ENCODE measurements at regions not wholly inside any gene's neighbourhood (a gene's known extent, or its start where the extent isn't known, plus 50 kb on each side); places are given as distances from the start of the nearest gene placed in this dataset.

DNA sequence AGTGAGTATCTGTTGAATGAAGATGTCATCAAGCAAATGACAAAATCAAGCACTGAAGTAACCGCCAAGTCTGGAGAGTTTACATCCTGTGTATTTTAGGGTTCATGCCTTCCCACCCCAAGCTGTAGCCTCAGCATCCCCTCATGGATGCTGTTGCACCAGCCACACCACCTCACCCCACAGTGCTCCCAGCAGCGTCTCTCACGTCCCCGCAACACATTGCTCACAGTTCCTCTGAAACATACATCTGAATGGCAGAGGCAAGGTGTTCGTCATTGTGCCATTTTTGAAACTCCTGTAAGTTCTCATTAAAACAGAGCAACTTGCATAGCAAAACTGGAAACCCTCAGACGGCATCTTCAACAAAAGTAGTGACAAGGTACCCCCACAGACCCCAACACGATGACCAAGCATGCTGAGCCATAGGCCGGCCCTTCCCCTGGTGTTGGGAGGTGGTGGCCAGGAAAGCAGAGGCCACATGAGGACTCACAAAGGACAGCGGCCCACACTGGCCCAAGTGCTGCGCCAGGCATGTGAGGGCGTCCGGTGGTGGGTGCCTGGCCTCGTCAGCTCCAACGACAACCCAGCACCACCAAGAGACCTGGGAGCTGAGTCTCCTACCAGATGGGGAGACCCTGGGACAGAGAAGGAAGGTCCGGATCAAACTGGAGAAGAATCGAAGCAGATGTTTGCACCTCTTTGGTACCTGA is 456.5 kb downstream of the EIPR1 start:
- TF ChIP-seq, protein P1, sequence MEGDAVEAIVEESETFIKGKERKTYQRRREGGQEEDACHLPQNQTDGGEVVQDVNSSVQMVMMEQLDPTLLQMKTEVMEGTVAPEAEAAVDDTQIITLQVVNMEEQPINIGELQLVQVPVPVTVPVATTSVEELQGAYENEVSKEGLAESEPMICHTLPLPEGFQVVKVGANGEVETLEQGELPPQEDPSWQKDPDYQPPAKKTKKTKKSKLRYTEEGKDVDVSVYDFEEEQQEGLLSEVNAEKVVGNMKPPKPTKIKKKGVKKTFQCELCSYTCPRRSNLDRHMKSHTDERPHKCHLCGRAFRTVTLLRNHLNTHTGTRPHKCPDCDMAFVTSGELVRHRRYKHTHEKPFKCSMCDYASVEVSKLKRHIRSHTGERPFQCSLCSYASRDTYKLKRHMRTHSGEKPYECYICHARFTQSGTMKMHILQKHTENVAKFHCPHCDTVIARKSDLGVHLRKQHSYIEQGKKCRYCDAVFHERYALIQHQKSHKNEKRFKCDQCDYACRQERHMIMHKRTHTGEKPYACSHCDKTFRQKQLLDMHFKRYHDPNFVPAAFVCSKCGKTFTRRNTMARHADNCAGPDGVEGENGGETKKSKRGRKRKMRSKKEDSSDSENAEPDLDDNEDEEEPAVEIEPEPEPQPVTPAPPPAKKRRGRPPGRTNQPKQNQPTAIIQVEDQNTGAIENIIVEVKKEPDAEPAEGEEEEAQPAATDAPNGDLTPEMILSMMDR (IDR thresholded peaks at IDR 0.05) = no peak
- TF ChIP-seq EZH2 (IDR thresholded peaks at IDR 0.05; ENCODE audit: borderline replicate concordance, insufficient read depth, low read depth, low read length, poor library complexity, severe bottlenecking) = no peak
- intact Hi-C loops (cut with micrococcal nuclease) = no loop called here
- Histone ChIP-seq H3K27me3 (replicated peaks in 1 of 4; ENCODE audit: control extremely low read depth in 1 of 4, control insufficient read depth in 3 of 4, insufficient read depth in 4 of 4, low read length in 3 of 4) (no peaks in the 10 kb centered on the region), H3K4me1 (ENCODE audit: control insufficient read depth in 2 of 2, insufficient read depth in 2 of 2, low read length in 2 of 2) (no peaks in the 10 kb centered on the region), H3K9ac (ENCODE audit: low read length) (no peak overlapping the region), H3K9me3 (ENCODE audit: control extremely low read depth in 1 of 3, control insufficient read depth in 2 of 3, insufficient read depth in 1 of 3, low read length in 2 of 3) (peaks cover 0 to 3% (median 0%) of the 10 kb centered on the region in 3 donors), H3K4me2 (replicated peaks; ENCODE audit: low read depth, low read length, poor library complexity, severe bottlenecking) (no peak overlapping the region), H3K79me2 (ENCODE audit: control insufficient read depth, insufficient read depth, low read length) (no peaks in the 10 kb centered on the region), H3K27ac (ENCODE audit: low read length in 2 of 2) (no peak overlapping the region), H2AFZ (ENCODE audit: insufficient read depth, low read depth, low read length, poor library complexity, severe bottlenecking) (no peak overlapping the region), H4K20me1 (ENCODE audit: control insufficient read depth, insufficient read depth, low read length, poor library complexity, severe bottlenecking) (no peaks in the 10 kb centered on the region), H3K36me3 (replicated peaks in 1 of 2; ENCODE audit: control extremely low read depth in 1 of 2, control insufficient read depth in 1 of 2, extremely low read depth in 1 of 2, insufficient read depth in 2 of 2, low read length in 1 of 2) (no peaks in the 10 kb centered on the region), H3K4me3 (ENCODE audit: control extremely low read depth in 1 of 5, extremely low read depth in 1 of 5, insufficient read depth in 1 of 5, low read depth in 2 of 5, low read length in 4 of 5) (no peak overlapping the region)
- Mint-ChIP-seq H3K9me3 (ENCODE audit: insufficient read depth) (no peaks in the 10 kb centered on the region), H3K27ac (no peak overlapping the region), H3K27me3 (peaks cover 9% of the 10 kb centered on the region), H3K4me1 (no peaks in the 10 kb centered on the region), H3K4me3 (no peak overlapping the region)
- no peak for ATAC-seq (ENCODE audit: low read depth)
- ChIA-PET CTCF (no interaction called here), POLR2A (no interaction called here)
- no peak for DNase-seq
- WGBS (ENCODE audit: insufficient coverage) = 97% methylated on average over 14 of the region's 16 CpGs

DNA sequence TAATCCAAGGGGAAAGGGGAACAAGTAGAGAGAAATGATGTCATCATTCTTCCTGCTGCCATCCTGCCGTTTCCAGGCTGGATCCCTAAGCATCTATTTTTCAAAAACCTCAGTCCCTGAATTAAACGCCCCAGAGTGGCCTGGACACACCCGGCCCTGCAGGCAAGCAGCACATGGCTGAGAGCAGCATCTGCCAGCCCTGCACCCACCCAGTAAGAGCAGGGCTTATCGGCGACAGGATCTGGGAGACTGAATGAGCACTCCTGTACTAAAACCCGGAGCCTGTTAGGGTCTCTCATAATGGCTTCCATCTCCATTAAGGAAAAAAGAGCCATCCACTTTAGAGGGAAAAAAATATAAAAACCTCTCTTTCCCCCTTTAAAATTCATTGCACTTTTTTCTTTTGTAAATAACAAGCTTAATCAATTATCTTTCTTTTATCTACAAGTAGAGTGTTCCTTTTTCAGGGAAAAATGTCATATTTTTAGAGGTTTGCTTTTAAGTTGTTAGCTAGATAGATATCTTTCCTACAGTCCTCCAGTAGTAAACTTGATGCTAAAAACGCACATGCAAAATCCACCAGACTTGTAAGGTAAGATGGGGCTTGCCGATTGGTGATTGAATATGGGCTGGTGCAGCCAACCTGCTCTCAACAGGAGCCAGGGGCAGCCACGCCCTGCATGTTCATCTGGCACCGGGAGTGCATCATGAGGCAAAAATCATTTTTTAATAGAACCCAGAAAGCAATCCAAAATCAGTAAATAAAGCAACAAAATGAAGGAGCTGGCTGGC is 457.8 kb downstream of the EIPR1 start:
- ChIA-PET CTCF (no interaction called here), POLR2A (no interaction called here)
- Mint-ChIP-seq H3K4me3 (no peak overlapping the region), H3K27me3 (peaks cover 9% of the 10 kb centered on the region), H3K9me3 (ENCODE audit: insufficient read depth) (no peaks in the 10 kb centered on the region), H3K4me1 (no peaks in the 10 kb centered on the region), H3K27ac (no peak overlapping the region)
- no peak overlapping the region for H3K4me3 ChIP-seq (ENCODE audit: control extremely low read depth in 1 of 5, extremely low read depth in 1 of 5, insufficient read depth in 1 of 5, low read depth in 2 of 5, low read length in 4 of 5)
- H4K20me1 ChIP-seq (ENCODE audit: control insufficient read depth, insufficient read depth, low read length, poor library complexity, severe bottlenecking) = no peaks in the 10 kb centered on the region
- no peak overlapping the region for H3K4me2 ChIP-seq (replicated peaks; ENCODE audit: low read depth, low read length, poor library complexity, severe bottlenecking)
- H3K27me3 ChIP-seq (replicated peaks in 1 of 4; ENCODE audit: control extremely low read depth in 1 of 4, control insufficient read depth in 3 of 4, insufficient read depth in 4 of 4, low read length in 3 of 4) = no peaks in the 10 kb centered on the region
- no peak overlapping the region for H3K9ac ChIP-seq (ENCODE audit: low read length)
- intact Hi-C loops (cut with micrococcal nuclease) = no loop called here
- H3K4me1 ChIP-seq (ENCODE audit: control insufficient read depth in 2 of 2, insufficient read depth in 2 of 2, low read length in 2 of 2) = no peaks in the 10 kb centered on the region
- no peak for TF ChIP-seq EZH2 (IDR thresholded peaks at IDR 0.05; ENCODE audit: borderline replicate concordance, insufficient read depth, low read depth, low read length, poor library complexity, severe bottlenecking)
- TF ChIP-seq, protein P1 (IDR thresholded peaks at IDR 0.05) = no peak
- no peak overlapping the region for H2AFZ ChIP-seq (ENCODE audit: insufficient read depth, low read depth, low read length, poor library complexity, severe bottlenecking)
- no peak overlapping the region for H3K27ac ChIP-seq (ENCODE audit: low read length in 2 of 2)
- 80% methylated on average over 6 of the region's 10 CpGs for WGBS (ENCODE audit: insufficient coverage)
- no peak for DNase-seq
- H3K36me3 ChIP-seq (replicated peaks in 1 of 2; ENCODE audit: control extremely low read depth in 1 of 2, control insufficient read depth in 1 of 2, extremely low read depth in 1 of 2, insufficient read depth in 2 of 2, low read length in 1 of 2) = no peaks in the 10 kb centered on the region
- H3K9me3 ChIP-seq (ENCODE audit: control extremely low read depth in 1 of 3, control insufficient read depth in 2 of 3, insufficient read depth in 1 of 3, low read length in 2 of 3) = peaks cover 0 to 4% (median 3%) of the 10 kb centered on the region in 3 donors
- ATAC-seq (ENCODE audit: low read depth) = no peak
- no peaks in the 10 kb centered on the region for H3K79me2 ChIP-seq (ENCODE audit: control insufficient read depth, insufficient read depth, low read length)
